Activated T-cell treated with anti-CD3 and anti-CD28 coated beads, Interleukin-2, amount 50 U/mL, for 72 hours (primary cell): ENCODE measurements at regions not wholly inside any gene's neighbourhood (a gene's known extent, or its start where the extent isn't known, plus 50 kb on each side); places are given as distances from the start of the nearest gene placed in this dataset.
A peak's percentile ranks its signal among the peaks of the same experiment; 100 is the strongest.

Source experiments
- ATAC-seq, 2 donors: fragments of 150-1000 bp; cut with Tn5 transposase; replicated peaks in 1 of 2; 2 replicates each; pipeline ENCODE4 v1.10.0; 2021; ENCODE audit warnings: moderate library complexity in 2 of 2, mild to moderate bottlenecking in 1 of 2
- DNase-seq, 2 donors: peaks; one replicate each; pipeline ENCODE4 v3.0.0; 2021 to 2022; ENCODE audit warnings: mixed read lengths in 1 of 2
- H3K27ac Mint-ChIP-seq: one replicate; pipeline ENCODE4 v1.8.0; 2022; ENCODE audit warnings: mild to moderate bottlenecking, moderate library complexity, mixed read lengths
- H3K27me3 Mint-ChIP-seq: one replicate; pipeline ENCODE4 v1.8.0; 2022; ENCODE audit warnings: low read depth, mixed read lengths
- H3K36me3 Mint-ChIP-seq, 2 donors: one replicate each; pipeline ENCODE4 v1.8.0; 2022; ENCODE audit warnings: mixed read lengths in 2 of 2, mild to moderate bottlenecking in 1 of 2; ENCODE audit not compliant: insufficient read depth in 2 of 2
- H3K4me1 Mint-ChIP-seq: one replicate; pipeline ENCODE4 v1.8.0; 2022; ENCODE audit warnings: low read depth, mixed read lengths
- H3K4me3 Mint-ChIP-seq, 2 donors: one replicate each; pipeline ENCODE4 v1.8.0; 2022; ENCODE audit warnings: mild to moderate bottlenecking in 2 of 2, mixed read lengths in 2 of 2, moderate library complexity in 2 of 2
- H3K9me3 Mint-ChIP-seq, 2 donors: one replicate each; pipeline ENCODE4 v1.8.0; 2022; ENCODE audit warnings: mixed read lengths in 2 of 2

DNA sequence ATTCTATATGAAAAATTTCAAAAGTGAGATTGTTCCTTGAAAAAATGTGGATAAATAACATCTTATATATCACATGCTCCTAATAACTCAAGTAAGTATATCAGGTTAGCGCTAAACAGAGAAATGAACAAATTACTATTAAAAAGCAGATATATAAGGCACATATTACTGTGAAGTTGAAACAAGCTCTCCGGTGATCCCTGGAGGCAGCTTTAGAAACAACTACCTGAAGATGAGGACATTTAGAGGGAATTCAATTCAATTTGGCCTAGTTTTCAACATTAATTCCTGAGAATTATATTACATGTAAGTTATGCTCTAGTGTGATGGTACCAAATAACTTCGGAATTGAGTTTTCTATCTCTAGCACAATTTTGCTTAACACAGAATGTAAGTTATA, 1373.6 kb upstream of the SPRY2 start:
- no peak for ATAC-seq
- H3K4me3 Mint-ChIP-seq: no peak overlapping the region

DNA sequence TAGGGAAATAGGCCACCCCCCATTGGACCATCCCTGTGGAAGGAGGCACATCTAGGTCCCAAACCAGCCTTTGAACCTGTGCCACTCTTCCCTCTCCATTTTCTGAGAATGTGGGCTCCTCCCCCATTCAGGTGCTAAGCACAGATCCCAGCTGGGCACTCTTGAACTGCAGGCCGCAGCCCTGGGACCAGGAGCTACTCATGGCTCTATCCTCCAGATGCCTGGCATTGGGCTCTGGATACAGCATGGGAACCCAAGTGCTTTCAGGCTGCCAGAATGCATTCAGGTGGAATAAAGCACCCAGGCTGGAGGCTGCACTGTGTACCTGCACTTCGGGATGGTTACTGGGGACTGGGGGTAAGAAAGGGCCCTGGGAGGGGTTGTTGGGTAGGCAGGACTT, 1372.3 kb upstream of the SPRY2 start:
- no peaks in the 10 kb centered on the region for H3K4me1 Mint-ChIP-seq
- H3K27ac Mint-ChIP-seq: no peak overlapping the region
- H3K36me3 Mint-ChIP-seq: peaks cover 0 to 2% of the 10 kb centered on the region in 2 donors
- no peak overlapping the region for H3K4me3 Mint-ChIP-seq
- ATAC-seq (no peak), DNase-seq (no peak)
- peaks cover 10 to 12% of the 10 kb centered on the region in 2 donors for H3K9me3 Mint-ChIP-seq
- no peaks in the 10 kb centered on the region for H3K27me3 Mint-ChIP-seq

More for the DNA sequence above, 1373.6 kb upstream of the SPRY2 start:
- Mint-ChIP-seq H3K9me3 (peaks cover 9 to 11% of the 10 kb centered on the region in 2 donors), H3K27ac (no peak overlapping the region), H3K4me1 (no peaks in the 10 kb centered on the region), H3K27me3 (no peaks in the 10 kb centered on the region), H3K36me3 (peaks cover 0 to 2% of the 10 kb centered on the region in 2 donors)
- no peak for DNase-seq

DNA sequence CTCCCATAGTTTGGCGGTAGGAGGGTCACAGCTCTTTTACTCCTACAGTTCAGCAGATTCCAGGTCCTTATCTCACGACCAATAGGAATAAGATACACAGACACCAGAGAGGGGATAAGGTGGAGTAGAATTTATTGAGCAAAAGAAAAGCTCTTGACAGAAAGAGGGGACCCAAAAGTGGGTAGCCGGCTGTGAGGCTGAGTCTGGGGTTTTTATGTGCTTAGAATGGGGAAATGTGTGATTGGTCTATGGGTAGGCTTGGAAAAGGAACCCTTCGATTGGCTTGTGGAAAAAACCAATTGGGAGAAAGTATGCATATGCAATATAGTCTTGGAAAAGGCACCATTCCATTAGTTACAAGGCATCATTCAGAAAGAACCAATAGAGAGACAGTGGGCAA, 1356.9 kb upstream of the SPRY2 start:
- H3K4me1 Mint-ChIP-seq: no peaks in the 10 kb centered on the region
- H3K9me3 Mint-ChIP-seq: peaks cover 7 to 15% of the 10 kb centered on the region in 2 donors
- DNase-seq (no peak), ATAC-seq (no peak)
- no peak overlapping the region for H3K27ac Mint-ChIP-seq
- no peaks in the 10 kb centered on the region for H3K27me3 Mint-ChIP-seq
- peaks cover 0 to 2% of the 10 kb centered on the region in 2 donors for H3K36me3 Mint-ChIP-seq
- no peak overlapping the region for H3K4me3 Mint-ChIP-seq

DNA sequence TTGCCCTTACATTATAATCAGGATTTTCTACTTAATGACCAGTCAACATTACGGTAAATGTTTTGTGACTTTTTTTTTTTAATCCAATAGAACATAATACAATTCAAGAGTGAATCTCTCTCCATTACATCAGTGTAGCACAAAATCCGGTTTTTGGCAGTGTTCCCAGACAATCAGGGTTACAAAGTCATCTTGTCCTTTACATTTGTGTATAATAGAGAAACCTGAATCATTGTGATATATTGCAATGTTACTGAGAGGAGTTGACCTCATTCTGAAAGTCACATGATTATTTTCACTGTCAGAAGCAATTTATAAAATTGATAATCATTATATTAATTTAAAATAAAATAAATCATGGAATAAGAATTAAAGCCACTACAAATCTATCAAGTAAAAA, 1346.0 kb upstream of the SPRY2 start:
- Mint-ChIP-seq H3K4me1 (no peaks in the 10 kb centered on the region), H3K9me3 (peaks cover 4 to 5% of the 10 kb centered on the region in 2 donors), H3K27ac (no peak overlapping the region), H3K27me3 (no peaks in the 10 kb centered on the region), H3K36me3 (peaks cover 2 to 3% of the 10 kb centered on the region in 2 donors), H3K4me3 (no peak overlapping the region)
- DNase-seq: no peak
- no peak for ATAC-seq

DNA sequence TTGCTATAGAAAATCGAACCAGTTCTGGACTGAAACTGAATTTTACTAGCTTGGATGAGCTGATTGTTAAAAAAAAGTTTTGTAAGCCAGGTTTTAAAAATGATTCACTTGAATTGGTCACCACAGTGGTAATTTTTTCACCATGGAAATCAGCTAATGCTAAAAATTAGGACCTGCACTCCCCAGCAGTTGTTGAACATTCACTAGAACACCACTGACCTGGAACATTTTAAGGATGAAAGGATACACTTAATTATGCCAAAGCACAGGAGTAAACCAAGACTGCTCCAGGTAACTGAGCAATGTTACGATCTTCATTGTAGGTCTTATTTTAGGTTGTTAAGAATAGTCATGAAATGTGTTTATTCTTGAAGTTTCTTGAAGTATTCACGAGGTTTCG, 1342.6 kb upstream of the SPRY2 start:
- ATAC-seq (no peak), DNase-seq (no peak)
- H3K27ac Mint-ChIP-seq: no peak overlapping the region
- H3K9me3 Mint-ChIP-seq: peaks cover 2 to 7% of the 10 kb centered on the region in 2 donors
- no peaks in the 10 kb centered on the region for H3K4me1 Mint-ChIP-seq
- peaks cover 0 to 2% of the 10 kb centered on the region in 2 donors for H3K36me3 Mint-ChIP-seq
- H3K27me3 Mint-ChIP-seq: no peaks in the 10 kb centered on the region
- no peak overlapping the region for H3K4me3 Mint-ChIP-seq

DNA sequence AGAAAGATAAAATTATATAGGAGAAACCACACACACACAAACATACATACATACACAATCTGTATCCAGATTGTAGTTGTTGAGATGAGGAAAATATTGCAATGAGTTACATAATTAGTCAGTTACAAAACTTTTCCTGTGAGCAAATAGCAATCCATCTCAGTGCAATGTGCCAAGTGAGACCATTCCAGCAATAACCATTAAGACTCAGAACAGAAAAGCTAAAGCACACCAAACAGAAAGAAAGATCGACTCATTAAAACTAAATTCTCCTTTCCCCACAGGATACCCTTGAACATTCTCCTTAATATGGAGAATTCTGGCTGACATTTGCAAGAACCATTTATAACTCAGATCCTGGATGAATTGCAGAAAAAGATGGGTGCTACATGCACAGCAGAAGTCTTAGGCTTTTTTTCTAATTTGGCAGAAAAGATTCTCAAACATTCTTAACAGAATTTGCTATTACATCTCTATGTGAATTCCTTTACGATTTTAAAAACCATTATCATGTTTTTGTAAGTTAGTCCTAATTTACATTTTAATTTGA, 1341.2 kb upstream of the SPRY2 start:
- H3K36me3 Mint-ChIP-seq: peaks cover 0 to 2% of the 10 kb centered on the region in 2 donors
- H3K4me3 Mint-ChIP-seq: no peak overlapping the region
- no peak overlapping the region for H3K27ac Mint-ChIP-seq
- DNase-seq (no peak), ATAC-seq (no peak)
- H3K4me1 Mint-ChIP-seq: no peaks in the 10 kb centered on the region
- no peaks in the 10 kb centered on the region for H3K27me3 Mint-ChIP-seq
- H3K9me3 Mint-ChIP-seq: peaks cover 2 to 7% of the 10 kb centered on the region in 2 donors

DNA sequence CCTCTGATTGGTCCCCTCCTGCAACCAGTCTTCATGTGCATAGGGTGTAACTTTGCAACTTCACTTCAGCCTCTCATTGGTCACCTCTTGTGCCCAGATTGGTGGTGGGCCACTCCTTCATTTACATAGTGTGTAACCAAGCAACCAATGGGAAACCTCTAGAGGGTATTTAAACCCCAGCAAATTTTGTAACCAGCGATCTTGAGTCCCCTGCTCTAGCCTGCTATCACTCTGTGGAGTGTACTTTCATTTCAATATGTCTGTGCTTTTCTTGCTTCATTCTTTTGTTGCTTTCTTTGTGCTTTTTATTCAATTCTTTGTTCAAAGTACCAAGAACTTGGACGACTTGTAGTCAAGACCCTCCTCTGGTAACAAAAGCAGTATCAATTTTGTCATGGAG, 1336.9 kb upstream of the SPRY2 start:
- H3K36me3 Mint-ChIP-seq: peaks cover 0 to 4% of the 10 kb centered on the region in 2 donors
- no peak for DNase-seq
- peaks cover 2 to 5% of the 10 kb centered on the region in 2 donors for H3K9me3 Mint-ChIP-seq
- peak overlapping the region; percentile 85 for H3K27ac Mint-ChIP-seq
- H3K4me1 Mint-ChIP-seq: no peaks in the 10 kb centered on the region
- ATAC-seq: no peak
- no peaks in the 10 kb centered on the region for H3K27me3 Mint-ChIP-seq
- no peak overlapping the region for H3K4me3 Mint-ChIP-seq

DNA sequence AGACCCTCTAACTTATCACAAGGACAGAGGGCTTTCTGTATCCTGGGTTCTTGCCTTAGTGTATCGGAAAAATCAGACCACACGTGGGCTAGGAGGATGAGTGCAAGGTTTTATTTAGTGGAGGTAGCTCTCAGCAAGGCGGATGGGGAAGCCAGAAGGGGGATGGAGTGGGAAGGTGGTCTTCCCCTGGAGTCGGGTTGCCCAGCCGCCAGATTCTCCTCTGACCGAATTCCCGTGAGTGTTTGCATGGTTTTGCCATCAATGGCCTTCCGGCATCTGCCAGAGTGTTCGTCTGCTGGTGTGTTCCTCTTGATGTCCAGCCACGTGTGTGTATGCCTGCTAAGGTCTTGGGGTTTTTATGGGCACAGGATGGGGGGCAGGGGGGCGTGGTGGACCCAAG, 1335.1 kb upstream of the SPRY2 start:
- H3K4me1 Mint-ChIP-seq: no peaks in the 10 kb centered on the region
- DNase-seq: no peak
- no peak overlapping the region for H3K27ac Mint-ChIP-seq
- H3K9me3 Mint-ChIP-seq: peaks cover 2 to 6% of the 10 kb centered on the region in 2 donors
- no peak for ATAC-seq
- no peak overlapping the region for H3K4me3 Mint-ChIP-seq
- H3K27me3 Mint-ChIP-seq: no peaks in the 10 kb centered on the region
- peaks cover 0 to 4% of the 10 kb centered on the region in 2 donors for H3K36me3 Mint-ChIP-seq

DNA sequence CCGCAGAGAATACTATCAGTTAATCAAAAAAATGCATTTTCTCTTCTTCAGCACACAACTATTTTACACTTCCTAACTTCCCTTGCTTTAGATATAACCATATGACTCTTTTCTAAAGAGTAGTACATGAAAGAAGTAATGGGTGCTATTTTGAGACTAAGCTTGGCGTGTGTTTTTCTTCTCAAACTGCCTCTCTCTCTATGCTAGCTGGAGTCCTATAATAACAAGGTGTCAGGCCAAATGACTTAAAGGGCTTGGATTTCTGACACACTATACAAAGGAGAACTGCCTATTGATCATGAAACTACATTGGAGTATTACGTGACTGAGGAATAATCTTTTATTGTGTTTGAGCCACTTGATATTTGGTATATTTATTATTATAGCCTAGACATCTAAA, 1330.1 kb upstream of the SPRY2 start:
- ATAC-seq (no peak), DNase-seq (no peak)
- no peaks in the 10 kb centered on the region for H3K27me3 Mint-ChIP-seq
- H3K4me1 Mint-ChIP-seq: no peaks in the 10 kb centered on the region
- H3K27ac Mint-ChIP-seq: no peak overlapping the region
- H3K36me3 Mint-ChIP-seq: peaks cover 1 to 2% of the 10 kb centered on the region in 2 donors
- H3K9me3 Mint-ChIP-seq: peaks cover 5 to 16% of the 10 kb centered on the region in 2 donors
- no peak overlapping the region for H3K4me3 Mint-ChIP-seq

DNA sequence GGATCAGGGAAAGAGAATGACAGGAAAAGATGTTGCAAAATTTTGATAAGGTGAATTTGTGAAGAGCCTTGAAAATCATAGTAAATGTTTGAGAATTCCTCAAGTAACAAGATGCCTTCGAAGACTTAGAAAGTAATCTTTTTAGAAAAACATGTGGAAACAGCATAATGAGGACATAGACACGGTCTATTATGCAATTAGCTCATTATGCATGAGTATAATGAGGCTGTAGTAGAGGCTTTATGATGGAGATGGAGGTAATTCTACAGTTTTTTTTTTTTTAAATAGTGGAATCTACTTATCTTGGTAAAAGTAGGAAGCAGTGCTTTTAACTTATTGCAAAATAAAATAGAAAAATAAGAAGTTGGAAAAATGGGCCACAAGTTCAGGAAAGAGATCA, 1329.1 kb upstream of the SPRY2 start:
- Mint-ChIP-seq H3K9me3 (peaks cover 5 to 16% of the 10 kb centered on the region in 2 donors), H3K36me3 (peaks cover 0 to 1% of the 10 kb centered on the region in 2 donors), H3K4me1 (no peaks in the 10 kb centered on the region), H3K27me3 (no peaks in the 10 kb centered on the region), H3K27ac (no peak overlapping the region), H3K4me3 (no peak overlapping the region)
- DNase-seq (no peak), ATAC-seq (no peak)

DNA sequence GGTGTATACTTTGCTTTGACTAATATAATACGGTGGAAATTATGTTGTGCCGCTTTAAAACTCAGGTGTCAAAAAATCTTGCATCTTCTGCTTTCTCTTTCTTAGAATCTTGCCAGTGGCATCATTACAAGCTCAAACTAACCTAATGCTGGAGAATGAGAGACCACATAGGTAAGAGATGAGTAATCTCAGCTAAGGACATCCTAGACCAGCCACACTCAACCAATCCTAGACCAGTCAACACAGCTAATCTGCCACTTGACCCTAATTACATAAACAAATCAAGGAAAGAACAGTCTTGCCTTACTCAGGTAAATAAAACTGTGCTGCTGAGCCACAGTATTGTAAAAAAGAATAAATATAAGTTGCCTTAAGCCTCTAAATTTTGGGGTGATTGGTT, 1323.9 kb upstream of the SPRY2 start:
- ATAC-seq (no peak), DNase-seq (no peak)
- Mint-ChIP-seq H3K27ac (no peak overlapping the region), H3K27me3 (no peaks in the 10 kb centered on the region), H3K4me3 (no peak overlapping the region), H3K36me3 (peaks cover 0 to 1% of the 10 kb centered on the region in 2 donors), H3K9me3 (peaks cover 6 to 13% of the 10 kb centered on the region in 2 donors), H3K4me1 (no peaks in the 10 kb centered on the region)

DNA sequence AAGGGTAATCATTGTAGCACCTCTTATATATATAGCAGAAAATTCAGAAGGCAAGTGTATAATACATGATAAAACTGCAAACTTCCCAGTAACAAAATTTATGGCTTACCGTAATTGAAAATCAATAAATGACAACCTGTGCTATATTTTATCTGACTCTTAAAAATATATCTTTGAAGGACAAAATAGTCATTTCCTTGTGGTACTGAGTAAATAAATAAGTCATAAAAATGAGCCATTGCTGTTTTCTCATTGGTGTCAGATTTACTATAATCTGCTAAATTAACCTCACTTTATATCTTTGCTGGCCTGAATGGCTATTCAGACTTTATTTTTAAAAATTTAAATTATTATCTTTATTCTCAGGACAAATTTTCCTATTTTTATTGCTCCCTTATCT, 1319.1 kb upstream of the SPRY2 start:
- ATAC-seq: no peak
- Mint-ChIP-seq H3K27me3 (no peaks in the 10 kb centered on the region), H3K9me3 (peaks cover 11 to 13% of the 10 kb centered on the region in 2 donors), H3K27ac (no peak overlapping the region), H3K4me1 (no peaks in the 10 kb centered on the region), H3K36me3 (no peaks in the 10 kb centered on the region), H3K4me3 (no peak overlapping the region)
- DNase-seq: no peak

DNA sequence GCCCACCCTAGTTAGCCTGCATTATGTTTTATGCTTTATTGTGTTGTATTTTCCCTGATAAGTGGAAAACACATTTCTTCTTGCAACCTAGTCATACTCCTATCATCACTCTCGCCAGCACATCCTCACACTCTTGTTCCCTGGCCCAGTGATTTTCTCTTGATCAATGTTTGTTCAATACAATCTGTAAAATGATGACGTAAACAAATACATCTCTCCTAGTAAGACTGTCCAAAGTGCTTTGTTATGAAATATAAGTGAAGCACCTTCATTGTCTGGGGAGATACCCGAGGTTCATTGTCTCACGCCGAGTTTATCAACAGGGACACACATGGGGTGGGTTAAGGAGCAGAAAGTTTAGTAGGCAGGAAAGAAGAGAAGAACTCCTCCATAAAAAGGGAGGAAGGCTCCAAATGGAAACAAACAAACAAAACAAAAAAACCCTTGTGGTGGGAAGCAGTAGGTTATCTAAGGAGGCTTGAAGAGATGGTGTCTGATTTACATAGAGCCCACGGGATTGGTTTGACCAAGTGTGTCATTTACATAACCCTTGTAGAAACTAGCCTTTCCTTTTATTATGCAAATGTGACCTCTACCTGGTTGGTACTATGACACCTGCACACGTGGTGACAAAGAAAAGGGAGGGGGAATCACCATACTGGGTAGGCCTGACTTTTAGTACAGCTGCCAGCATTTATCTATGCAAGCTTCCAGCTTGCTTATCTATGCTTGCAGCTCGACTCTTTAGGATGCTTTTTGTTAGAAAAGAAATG, 1317.9 kb upstream of the SPRY2 start:
- ATAC-seq: no peak
- H3K4me1 Mint-ChIP-seq: no peaks in the 10 kb centered on the region
- DNase-seq: no peak
- peaks cover 10% of the 10 kb centered on the region in 2 donors for H3K9me3 Mint-ChIP-seq
- H3K27ac Mint-ChIP-seq: no peak overlapping the region
- H3K36me3 Mint-ChIP-seq: no peaks in the 10 kb centered on the region
- H3K27me3 Mint-ChIP-seq: no peaks in the 10 kb centered on the region
- H3K4me3 Mint-ChIP-seq: no peak overlapping the region
